ENCODE measurements at regions not wholly inside any gene's neighbourhood (a gene's known extent, or its start where the extent isn't known, plus 50 kb on each side); places are given as distances from the start of the nearest gene placed in this dataset.

DNA sequence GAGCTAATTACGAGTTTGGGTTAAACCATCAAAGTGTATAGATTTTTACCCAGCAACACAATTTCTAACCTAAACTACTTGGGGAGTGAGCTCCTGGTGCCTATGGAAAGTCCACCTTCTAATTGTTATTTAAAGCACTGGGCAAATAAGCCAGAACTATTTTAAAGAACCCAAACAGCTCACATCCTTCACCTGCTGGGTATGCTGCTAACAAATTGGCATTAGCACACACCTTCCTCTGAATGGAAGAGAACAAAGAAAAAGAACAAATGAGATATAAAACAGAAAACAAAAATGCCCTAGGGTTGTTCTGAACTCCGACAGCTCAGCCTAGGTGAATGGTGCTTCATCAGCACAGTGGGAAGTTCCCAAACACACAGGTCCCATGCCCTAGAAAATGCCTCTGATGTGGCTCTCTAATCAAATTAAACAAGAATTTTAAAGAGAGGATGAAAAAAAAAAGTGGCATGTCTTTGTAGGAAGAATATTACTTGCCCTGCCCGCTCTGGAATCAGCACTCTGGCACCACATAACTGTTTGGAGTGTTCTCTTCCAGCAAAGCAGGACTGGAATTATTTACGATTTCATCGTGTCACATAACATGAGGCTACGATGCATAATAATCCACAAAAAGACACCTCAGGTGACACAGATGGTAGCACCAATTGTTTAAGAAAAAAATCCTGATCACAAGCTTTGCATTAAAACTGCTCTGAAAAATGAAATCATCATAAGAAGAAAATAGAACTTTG lies 334.4 kb downstream of the GBE1 start:
- FAIRE-seq, result no peak
- TF ChIP-seq, protein P1, sequence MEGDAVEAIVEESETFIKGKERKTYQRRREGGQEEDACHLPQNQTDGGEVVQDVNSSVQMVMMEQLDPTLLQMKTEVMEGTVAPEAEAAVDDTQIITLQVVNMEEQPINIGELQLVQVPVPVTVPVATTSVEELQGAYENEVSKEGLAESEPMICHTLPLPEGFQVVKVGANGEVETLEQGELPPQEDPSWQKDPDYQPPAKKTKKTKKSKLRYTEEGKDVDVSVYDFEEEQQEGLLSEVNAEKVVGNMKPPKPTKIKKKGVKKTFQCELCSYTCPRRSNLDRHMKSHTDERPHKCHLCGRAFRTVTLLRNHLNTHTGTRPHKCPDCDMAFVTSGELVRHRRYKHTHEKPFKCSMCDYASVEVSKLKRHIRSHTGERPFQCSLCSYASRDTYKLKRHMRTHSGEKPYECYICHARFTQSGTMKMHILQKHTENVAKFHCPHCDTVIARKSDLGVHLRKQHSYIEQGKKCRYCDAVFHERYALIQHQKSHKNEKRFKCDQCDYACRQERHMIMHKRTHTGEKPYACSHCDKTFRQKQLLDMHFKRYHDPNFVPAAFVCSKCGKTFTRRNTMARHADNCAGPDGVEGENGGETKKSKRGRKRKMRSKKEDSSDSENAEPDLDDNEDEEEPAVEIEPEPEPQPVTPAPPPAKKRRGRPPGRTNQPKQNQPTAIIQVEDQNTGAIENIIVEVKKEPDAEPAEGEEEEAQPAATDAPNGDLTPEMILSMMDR (IDR thresholded peaks at IDR 0.05; ENCODE audit: insufficient read depth, missing control alignments), result no peak
- DNase-seq (ENCODE audit: insufficient read length, low spot score), result no peak

- no peak for DNase-seq (ENCODE audit: insufficient read length, low spot score)
- no peak for FAIRE-seq
- TF ChIP-seq, protein P1 (IDR thresholded peaks at IDR 0.05; ENCODE audit: insufficient read depth, missing control alignments), result no peak
Observed at GRCh38 chr3:81425198-81425868, 336.1 kb downstream of the GBE1 start.

- TF ChIP-seq, protein P1 (IDR thresholded peaks at IDR 0.05; ENCODE audit: insufficient read depth, missing control alignments), result peak; percentile 54
- FAIRE-seq (peak; percentile 74), DNase-seq (ENCODE audit: insufficient read length, low spot score) (no peak)
Observed at GRCh38 chr3:81419228-81419627, 342.2 kb downstream of the GBE1 start.

DNA sequence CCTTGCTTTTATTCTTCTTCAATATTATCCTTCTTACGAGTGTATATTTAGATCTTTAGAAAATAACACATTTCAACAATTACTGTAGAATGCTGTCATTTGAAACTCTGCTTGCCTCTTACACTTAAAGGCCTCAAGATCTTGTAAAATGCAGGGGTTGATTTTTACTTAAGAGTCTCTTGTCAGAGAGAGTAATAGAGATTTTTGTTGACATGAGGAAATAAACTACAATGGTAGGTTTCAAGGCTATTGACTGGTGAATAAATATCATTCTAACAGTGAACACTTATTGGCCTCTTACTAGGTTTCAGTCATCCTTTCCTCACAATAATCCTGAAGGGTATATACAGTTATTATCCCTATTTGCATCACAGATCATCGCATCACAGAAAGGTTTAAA lies 344.6 kb downstream of the GBE1 start:
- TF ChIP-seq, protein P1 (IDR thresholded peaks at IDR 0.05; ENCODE audit: insufficient read depth, missing control alignments), result no peak
- FAIRE-seq (no peak), DNase-seq (ENCODE audit: insufficient read length, low spot score) (no peak)

- no peak for DNase-seq (ENCODE audit: insufficient read length, low spot score)
- TF ChIP-seq, protein P1 (IDR thresholded peaks at IDR 0.05; ENCODE audit: insufficient read depth, missing control alignments), result no peak
- no peak for FAIRE-seq
Observed at GRCh38 chr3:81406318-81406717, 355.1 kb downstream of the GBE1 start.

DNA sequence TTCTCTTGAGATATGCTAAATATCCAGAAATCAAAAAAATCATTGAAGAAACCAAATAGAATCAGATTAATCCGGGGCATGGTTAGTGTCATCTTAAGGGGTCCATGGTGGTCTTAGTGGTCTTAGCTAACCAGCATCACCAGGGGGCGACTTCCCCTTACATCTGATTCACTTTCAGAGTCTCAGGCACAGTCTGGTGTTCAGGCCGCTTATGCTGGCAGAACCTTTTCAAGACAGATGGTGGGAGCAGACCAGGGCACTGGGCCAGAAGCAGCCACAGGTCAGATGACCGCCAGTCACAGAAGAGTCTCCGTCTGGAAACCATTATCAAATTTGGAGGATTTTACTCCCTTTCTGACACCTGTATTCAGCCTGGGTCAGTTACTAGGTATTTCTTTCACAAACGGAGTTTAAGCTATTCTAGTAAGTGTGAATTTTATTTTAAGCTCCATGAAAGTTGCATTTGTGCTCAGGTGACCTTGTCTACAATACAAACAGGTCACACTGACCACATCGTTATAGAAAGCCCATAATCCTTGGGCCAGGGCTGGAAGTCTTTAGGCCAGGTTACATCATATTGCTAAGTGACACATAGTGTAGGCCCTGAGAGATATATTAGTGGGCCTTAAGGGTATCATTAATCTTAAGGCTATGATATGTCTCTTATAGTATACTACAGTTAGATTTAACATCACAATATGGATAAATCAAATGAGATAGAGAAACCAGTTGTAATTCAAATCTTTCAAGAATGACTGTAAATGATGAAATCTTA lies 365.5 kb downstream of the GBE1 start:
- DNase-seq (ENCODE audit: insufficient read length, low spot score) (no peak), FAIRE-seq (peak; percentile 48)
- TF ChIP-seq, protein P1 (IDR thresholded peaks at IDR 0.05; ENCODE audit: insufficient read depth, missing control alignments), result peak; percentile 31
